GM15510 (cell line): ENCODE measurements at regions not wholly inside any gene's neighbourhood (a gene's known extent, or its start where the extent isn't known, plus 50 kb on each side); places are given as distances from the start of the nearest gene placed in this dataset.

Source experiments
- POLR2A ChIP-seq: IDR thresholded peaks from 3 replicates; pipeline ENCODE4 v1.6.1; 2011; ENCODE audit warnings: borderline replicate concordance; ENCODE audit not compliant: insufficient read length; ENCODE audit errors: extremely low read depth

DNA sequence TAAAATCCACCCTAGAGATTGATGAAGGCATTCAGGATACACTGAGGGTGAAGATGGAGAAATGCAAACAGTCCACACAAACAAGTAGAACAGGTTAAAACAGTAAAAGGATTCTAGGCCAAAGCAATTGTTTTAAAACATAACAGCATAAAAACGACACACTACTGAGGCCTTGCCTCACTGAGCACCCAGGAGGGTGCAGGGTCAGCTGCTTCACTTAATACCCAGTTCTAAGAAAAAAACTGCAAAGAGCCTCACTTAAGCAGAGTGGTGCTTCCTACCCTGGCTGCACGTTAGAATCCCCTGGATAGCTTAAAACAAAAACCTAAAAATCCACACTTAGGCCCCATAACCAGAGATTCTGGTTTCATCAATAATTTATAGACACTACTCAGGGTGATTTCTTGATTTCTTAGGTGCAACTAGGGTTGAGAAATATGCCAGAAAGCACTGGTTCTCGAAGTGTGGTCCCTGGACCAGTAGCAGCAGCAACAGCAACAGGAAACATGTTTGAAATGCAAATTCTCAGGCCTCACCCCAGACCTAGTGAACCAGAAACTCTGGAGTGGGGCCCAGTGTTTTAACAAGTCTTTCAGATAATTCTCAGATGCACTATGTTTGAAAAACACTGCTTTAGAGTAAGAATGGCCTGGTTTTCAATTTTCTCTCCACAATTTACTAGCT, 279.1 kb downstream of the ZEB2 start:
- TF ChIP-seq POLR2A: no peak

DNA sequence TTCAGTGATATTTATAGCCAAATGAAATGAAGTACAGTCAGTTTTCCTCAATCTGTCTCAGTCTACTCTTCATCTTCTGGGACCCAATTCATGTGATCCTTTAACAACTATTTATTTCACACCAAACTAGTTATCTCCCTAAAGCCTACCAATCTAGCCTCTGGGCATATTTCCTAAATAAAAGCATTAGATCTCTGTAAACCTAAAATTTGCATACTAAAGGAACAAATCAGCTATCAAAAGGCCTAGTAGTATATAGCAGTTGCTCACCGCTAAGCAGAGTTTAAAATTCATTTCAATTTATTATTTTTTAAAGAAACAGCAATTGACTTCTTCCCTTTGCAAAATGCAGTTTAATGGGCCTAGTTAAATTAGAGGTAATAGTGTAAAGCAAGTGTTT, 280.2 kb downstream of the ZEB2 start:
- no peak for TF ChIP-seq POLR2A

DNA sequence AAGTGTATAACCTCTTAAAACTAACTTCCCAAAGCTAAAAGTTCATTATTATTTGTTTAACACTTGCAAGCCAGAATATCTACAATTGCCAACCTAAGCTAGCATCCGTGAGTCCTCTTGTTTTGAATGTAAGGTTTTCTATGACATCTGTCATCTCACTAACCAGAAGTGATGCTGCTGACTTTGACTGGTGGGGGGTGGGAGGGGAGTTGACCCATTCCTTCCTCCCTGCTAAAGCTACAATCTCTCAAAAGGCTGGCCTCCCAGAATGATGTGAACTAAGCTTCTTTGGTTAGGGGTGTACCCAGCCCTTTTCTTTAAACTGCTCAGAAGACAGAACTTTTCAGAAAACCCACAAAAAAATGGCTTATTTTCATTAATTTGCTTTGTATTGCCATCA, 280.6 kb downstream of the ZEB2 start:
- no peak for TF ChIP-seq POLR2A

GRCh38 chr2:144237830-144238627, 281.9 kb downstream of the ZEB2 start:
- no peak for TF ChIP-seq POLR2A

- no peak for TF ChIP-seq POLR2A
Measured at GRCh38 chr2:144237108-144237507, 282.8 kb downstream of the ZEB2 start.

GRCh38 chr2:144235050-144235449, 284.9 kb downstream of the ZEB2 start:
- TF ChIP-seq POLR2A: no peak

DNA sequence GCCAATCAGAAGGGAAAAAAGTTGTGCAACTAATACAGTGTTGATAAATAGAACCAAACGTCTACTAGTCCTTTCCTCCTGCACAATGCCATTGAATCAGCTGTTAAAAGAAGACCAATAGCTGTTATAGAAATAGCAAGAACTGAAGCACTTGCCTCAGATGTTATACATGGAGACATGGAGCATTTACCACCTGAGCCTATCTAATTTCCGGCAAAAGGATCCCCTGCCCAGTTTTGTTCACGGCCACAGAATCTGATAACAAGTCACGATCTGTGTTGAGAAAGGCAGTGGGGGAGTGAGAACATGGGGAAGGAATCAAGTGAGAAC, 285.4 kb downstream of the ZEB2 start:
- no peak for TF ChIP-seq POLR2A

- no peak for TF ChIP-seq POLR2A
Measured at GRCh38 chr2:144233733-144234541, 286.0 kb downstream of the ZEB2 start.

DNA sequence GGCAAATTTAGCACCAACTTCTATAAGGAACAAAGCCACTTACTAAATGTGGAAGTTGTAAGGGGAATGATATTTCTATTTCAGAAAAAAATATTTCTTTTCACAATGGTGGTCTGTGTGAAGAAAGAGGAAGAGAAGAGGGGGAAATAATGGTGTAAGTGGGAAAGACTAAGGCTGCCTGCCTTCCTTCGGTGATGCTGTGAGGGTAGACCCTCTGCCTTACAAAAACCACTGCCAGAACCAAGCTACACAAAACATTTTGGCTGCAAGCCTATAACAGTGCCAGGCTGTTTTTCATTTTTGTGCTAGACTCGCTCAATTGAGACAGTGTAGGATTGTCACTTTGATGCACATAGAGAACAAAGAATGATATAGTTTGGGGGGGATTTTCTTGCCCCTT, 286.6 kb downstream of the ZEB2 start:
- no peak for TF ChIP-seq POLR2A

- no peak for TF ChIP-seq POLR2A
Measured at GRCh38 chr2:144230448-144231085, 289.4 kb downstream of the ZEB2 start.

GRCh38 chr2:144230033-144230432, 289.9 kb downstream of the ZEB2 start:
- TF ChIP-seq POLR2A: no peak

GRCh38 chr2:144229296-144229695, 290.6 kb downstream of the ZEB2 start:
- TF ChIP-seq POLR2A: no peak

DNA sequence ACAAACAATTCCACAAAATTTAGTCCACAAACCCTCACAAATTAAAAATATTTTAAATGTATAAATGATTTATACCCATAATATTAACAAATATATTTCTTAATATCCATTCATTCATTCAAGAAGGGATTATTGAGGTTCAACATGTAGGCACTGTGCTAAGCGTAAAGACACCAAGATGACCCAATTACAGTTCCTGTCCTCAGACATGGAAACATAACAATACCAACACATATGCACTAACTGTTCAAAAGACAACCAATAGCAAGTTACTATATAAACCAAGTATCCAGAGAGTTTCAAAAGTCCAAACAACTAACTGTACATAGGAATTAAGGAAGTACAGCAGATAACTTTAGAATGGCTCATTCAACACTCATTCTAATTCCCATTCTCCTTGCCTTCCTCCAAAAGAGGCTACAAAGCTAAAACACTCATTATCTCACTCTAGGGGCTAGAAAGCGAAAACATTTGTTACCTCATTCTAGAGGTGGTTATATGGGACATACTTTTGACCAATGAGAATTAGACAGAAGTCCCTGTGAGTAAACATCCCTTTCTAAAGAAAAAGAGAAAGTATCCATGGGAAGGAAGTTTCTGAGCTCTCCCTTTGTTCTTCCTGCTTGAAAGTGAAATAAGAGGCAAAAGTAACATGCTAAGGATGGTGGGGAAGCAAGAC, 292.4 kb downstream of the ZEB2 start:
- no peak for TF ChIP-seq POLR2A

GRCh38 chr2:144225076-144225475, 294.8 kb downstream of the ZEB2 start:
- TF ChIP-seq POLR2A: no peak

DNA sequence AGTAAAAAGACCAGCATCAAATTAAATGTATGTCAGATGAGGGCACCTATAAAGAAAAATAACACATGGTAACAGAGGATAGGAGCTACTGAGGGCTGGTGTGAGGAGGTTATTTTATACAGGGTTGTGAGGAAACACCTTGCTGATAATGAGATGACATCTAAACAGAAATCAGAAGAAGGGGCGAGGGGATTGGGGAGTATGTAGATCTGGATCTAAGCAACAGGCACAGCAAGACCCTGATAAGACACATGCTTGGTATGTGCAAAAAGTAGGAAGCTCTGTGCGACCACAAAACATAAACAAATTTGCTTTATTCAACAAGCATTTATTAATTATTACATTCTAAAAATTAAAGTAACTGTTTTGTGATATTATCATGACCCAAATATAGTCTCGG, 295.4 kb downstream of the ZEB2 start:
- TF ChIP-seq POLR2A: no peak

DNA sequence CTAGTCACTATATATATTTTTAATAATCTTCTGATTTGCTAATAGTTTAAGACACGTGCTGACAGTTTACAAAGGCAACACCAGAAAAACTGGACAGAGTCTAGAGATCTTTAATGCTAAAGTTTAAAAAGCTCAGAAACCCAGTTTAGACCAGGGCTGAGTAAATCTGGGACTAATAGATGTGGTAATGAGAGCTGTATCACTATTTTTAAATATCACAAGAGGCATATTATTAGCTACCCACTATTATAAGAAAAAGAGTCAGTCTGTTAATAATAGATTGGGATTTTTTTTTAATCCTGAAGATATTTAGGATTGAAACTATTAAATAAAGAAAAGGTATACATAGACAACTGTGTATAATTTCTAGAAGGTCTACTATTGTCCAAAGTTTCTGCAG, 299.9 kb downstream of the ZEB2 start:
- TF ChIP-seq POLR2A: no peak
